ENCODE measurements at regions not wholly inside any gene's neighbourhood (a gene's known extent, or its start where the extent isn't known, plus 50 kb on each side); places are given as distances from the start of the nearest gene placed in this dataset.
"Not testable (repeated sequence)": the region's sequence is repeated elsewhere in the genome, so short reads cannot be mapped to it uniquely, and the experiment has no call there.

DNA sequence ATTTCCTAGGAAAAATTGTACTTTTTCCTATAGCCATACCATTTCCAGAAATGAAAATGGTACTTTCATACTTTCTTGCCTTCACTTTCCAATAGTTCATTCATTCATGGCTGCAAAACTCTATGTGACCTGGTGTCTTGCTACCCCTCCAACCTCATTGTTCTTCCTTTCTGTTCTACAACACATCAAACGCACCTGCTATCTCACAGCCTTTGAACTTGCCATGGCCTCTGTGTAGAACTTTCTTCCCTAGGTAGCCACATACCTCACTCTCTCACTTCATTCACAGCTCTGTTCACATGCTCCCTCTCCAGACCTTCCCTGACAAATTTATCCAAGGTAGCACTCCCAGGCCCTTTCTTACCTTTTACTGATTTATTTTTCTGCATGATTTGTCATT, 149.2 kb downstream of the DUSP6 start:
- no peak for DNase-seq
- H3K36me3 ChIP-seq (replicated peaks; ENCODE audit: control insufficient read depth, insufficient read depth, low read length), result no peaks in the 10 kb centered on the region
- H3K27me3 ChIP-seq (ENCODE audit: control insufficient read depth, insufficient read depth, low read length), result no peaks in the 10 kb centered on the region
- no peak overlapping the region for H3K4me3 ChIP-seq (ENCODE audit: insufficient read depth, low read depth, low read length)

DNA sequence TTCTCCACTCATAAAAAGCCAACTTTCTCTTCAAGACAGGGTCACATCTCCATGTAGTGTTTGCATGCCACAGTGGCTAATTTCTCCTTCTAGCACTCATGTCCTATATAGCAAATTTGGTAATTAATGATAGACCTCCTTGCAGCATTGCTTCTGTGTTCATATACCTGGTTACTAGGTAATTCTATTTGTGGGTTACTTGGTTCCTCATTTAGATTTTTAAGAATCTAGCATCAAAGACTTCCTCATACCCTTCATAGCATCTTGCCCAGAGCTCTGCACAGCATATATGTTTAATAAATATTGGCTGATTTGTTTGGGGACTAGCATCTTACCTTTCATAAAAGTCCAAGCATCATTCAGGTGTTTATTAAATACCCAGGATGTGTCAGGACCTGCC, 152.1 kb downstream of the DUSP6 start:
- no peaks in the 10 kb centered on the region for H3K36me3 ChIP-seq (replicated peaks; ENCODE audit: control insufficient read depth, insufficient read depth, low read length)
- DNase-seq, result no peak
- no peak overlapping the region for H3K4me3 ChIP-seq (ENCODE audit: insufficient read depth, low read depth, low read length)
- H3K27me3 ChIP-seq (ENCODE audit: control insufficient read depth, insufficient read depth, low read length), result no peaks in the 10 kb centered on the region

DNA sequence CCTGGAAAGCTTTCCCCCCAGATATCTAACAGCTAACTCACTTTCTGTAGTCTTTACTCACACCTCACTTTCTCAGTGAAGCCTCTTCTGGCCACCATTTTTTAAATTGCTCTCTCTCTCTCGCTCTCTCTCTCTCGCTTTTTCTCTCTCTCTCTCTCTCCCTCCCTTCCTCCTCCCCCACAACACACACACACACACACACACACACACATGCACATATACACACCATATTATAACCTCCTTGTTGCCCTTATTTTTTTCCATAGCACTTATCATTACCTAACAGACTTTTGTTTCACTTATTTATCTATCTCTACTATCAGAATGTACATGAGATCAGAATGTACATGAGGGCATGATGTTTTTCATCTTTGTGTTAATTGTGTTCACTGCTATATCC, 156.8 kb downstream of the DUSP6 start:
- DNase-seq, result no peak

DNA sequence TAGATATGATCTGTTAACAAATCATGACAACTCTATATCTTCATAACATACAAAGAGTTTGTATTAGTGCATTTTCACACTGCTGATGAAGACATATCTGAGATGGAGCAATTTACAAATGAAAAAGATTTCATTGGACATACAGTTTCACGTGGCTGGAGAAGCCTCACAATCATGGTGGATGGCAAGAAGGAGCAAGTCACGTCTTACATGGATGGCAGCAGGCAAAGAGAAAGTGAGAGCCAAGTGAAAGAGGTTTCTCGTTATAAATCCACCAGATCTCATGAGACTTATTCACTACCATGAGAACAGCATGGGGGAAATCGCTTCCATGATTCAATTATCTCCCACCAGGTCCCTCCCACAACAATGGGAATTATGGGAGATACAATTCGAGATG, 157.6 kb downstream of the DUSP6 start:
- Histone ChIP-seq H3K36me3 (replicated peaks; ENCODE audit: control insufficient read depth, insufficient read depth, low read length) (no peaks in the 10 kb centered on the region), H3K27me3 (ENCODE audit: control insufficient read depth, insufficient read depth, low read length) (no peaks in the 10 kb centered on the region), H3K4me3 (ENCODE audit: insufficient read depth, low read depth, low read length) (no peak overlapping the region)
- no peak for DNase-seq

More for the DNA sequence above, 156.8 kb downstream of the DUSP6 start:
- Histone ChIP-seq H3K36me3 (replicated peaks; ENCODE audit: control insufficient read depth, insufficient read depth, low read length) (no peaks in the 10 kb centered on the region), H3K4me3 (ENCODE audit: insufficient read depth, low read depth, low read length) (no peak overlapping the region), H3K27me3 (ENCODE audit: control insufficient read depth, insufficient read depth, low read length) (no peaks in the 10 kb centered on the region)

DNA sequence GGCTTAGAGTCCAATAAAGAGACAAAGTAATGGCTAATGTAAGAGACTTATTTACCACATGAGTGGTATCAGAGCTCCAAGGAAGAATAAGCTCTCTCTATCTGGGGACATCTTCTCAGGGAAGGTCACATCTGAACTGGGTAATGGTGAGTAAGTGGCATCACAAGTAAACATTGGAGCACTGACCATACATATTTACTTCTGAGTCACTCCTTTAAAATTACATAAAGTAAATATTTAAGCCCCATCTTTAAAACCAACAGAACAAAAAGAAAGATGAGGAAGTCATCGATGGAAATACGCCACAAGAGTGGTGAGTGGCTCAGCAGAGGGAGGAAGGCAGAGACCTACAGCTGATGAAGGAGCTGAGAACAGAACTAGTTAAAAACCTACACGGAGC, 159.9 kb downstream of the DUSP6 start:
- no peak for DNase-seq
- no peaks in the 10 kb centered on the region for H3K27me3 ChIP-seq (ENCODE audit: control insufficient read depth, insufficient read depth, low read length)
- no peak overlapping the region for H3K4me3 ChIP-seq (ENCODE audit: insufficient read depth, low read depth, low read length)
- no peaks in the 10 kb centered on the region for H3K36me3 ChIP-seq (replicated peaks; ENCODE audit: control insufficient read depth, insufficient read depth, low read length)

DNA sequence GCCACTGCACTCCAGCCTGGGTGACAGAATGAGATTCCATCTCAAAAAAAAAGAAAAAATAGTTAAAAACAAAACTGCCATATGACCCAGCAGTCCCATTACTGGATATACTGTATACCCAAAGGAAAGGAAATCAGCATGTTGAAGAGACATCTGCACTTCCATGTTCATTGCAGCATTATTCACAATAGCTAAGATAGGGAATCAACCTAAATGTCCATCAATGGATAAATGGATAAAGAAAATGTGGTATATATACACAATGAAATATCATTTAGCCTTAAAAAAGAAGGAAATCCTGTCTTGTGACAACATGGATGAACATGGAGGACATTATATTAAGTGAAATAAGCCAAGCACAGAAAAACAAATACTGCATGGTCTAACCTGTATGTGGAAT, 160.7 kb downstream of the DUSP6 start:
- H3K36me3 ChIP-seq (replicated peaks; ENCODE audit: control insufficient read depth, insufficient read depth, low read length); H3K27me3 ChIP-seq (ENCODE audit: control insufficient read depth, insufficient read depth, low read length); DNase-seq; H3K4me3 ChIP-seq (ENCODE audit: insufficient read depth, low read depth, low read length): not testable (repeated sequence)

DNA sequence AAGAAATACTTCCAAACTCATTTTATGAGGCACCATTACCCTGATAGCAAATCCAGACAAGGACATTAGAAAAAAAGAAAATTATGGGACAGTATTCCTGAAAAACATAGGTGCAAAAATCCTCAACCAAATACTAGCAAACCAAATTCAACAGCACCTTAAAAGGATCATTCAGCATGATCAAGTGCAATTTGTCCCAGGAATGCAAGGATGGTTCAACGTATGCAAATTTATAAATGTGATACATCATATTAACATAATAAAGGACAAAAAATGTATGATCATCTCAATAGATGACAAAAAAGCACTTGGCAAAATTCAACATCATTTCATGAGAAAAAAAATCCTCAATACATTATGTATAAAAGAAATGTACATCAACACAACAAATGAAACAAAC, 162.9 kb downstream of the DUSP6 start:
- no peaks in the 10 kb centered on the region for H3K27me3 ChIP-seq (ENCODE audit: control insufficient read depth, insufficient read depth, low read length)
- no peaks in the 10 kb centered on the region for H3K36me3 ChIP-seq (replicated peaks; ENCODE audit: control insufficient read depth, insufficient read depth, low read length)
- DNase-seq, result no peak
- H3K4me3 ChIP-seq (ENCODE audit: insufficient read depth, low read depth, low read length), result no peak overlapping the region

DNA sequence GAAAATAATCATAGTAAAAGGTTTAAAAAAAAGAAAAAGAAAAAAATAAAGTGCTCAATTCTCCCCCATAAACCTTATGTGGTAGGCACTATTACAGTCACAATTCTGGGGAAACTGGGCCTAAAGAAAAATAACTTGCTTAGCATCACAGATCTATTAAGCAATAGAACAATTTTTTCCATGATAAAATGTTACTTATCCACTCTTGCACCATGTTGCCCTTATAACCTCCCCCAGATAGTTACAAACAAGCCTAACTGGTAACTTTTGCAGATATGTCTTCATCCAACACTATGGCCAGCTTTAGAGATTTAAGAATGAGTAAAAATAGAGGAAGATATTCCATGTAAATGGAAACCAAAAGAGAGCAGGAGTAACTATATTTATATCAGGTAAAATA, 164.8 kb downstream of the DUSP6 start:
- no peak overlapping the region for H3K4me3 ChIP-seq (ENCODE audit: insufficient read depth, low read depth, low read length)
- H3K27me3 ChIP-seq (ENCODE audit: control insufficient read depth, insufficient read depth, low read length), result no peaks in the 10 kb centered on the region
- H3K36me3 ChIP-seq (replicated peaks; ENCODE audit: control insufficient read depth, insufficient read depth, low read length), result no peaks in the 10 kb centered on the region
- no peak for DNase-seq

DNA sequence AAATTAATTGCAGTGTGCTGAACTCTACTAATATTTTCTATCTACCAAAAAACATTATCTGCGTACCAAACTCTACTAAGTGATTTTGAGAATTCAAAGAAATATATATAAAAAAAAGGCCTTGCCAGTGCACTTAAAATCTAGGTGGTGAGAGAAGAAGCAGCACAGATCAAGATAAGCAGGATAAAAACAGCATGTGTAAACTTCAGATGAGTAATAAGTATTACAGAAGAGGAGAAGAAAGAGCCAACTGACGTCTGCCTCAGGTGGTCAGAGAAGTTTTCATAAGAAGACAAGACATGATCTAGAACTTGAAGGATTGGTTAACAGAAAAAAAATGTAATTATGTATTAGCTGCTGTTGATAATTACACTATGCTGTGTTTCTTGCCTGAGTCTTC, 166.4 kb downstream of the DUSP6 start:
- no peaks in the 10 kb centered on the region for H3K27me3 ChIP-seq (ENCODE audit: control insufficient read depth, insufficient read depth, low read length)
- no peak for DNase-seq
- H3K36me3 ChIP-seq (replicated peaks; ENCODE audit: control insufficient read depth, insufficient read depth, low read length), result no peaks in the 10 kb centered on the region
- no peak overlapping the region for H3K4me3 ChIP-seq (ENCODE audit: insufficient read depth, low read depth, low read length)

DNA sequence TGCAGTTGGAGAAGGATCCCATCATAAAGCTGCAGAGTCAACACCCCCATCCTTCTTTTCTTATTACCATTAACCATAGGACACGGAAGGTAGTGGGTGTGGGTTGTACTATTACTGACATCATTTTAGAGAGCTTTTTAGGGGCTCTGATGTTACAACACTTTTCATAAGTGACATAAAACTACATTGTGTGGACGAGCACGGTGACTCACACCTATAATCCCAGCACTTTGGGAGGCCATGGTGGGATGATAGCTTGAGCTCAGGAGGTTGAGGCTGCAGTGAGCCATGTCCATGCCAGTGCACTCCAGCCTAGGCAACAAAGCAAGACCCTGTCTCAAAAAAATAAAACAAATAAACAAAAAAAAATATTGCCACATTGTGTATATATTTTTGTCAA, 167.1 kb downstream of the DUSP6 start:
- Histone ChIP-seq H3K4me3 (ENCODE audit: insufficient read depth, low read depth, low read length) (no peak overlapping the region), H3K27me3 (ENCODE audit: control insufficient read depth, insufficient read depth, low read length) (no peaks in the 10 kb centered on the region), H3K36me3 (replicated peaks; ENCODE audit: control insufficient read depth, insufficient read depth, low read length) (no peaks in the 10 kb centered on the region)
- DNase-seq, result no peak

DNA sequence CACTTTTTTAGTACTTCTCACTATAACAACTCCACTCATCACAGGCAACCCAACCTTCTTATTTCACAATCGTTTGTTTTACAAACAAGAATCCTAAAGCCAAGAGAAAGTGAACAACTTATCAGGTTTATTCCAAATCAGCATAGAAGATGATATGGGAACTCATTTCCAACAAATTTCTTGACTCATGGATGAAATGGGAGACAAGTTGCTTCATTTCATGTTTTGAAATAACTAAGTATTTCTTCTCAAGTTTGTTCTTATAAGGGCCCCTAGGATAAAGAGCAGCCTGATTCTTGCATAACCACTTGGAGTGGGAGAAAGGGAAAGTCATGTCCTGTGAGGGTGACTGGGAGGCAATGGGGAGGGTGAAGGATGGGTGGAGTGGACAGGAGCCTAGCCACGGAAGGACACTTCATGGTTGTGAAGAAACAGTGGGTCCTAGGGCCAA, 168.3 kb downstream of the DUSP6 start:
- Histone ChIP-seq H3K4me3 (ENCODE audit: insufficient read depth, low read depth, low read length) (no peak overlapping the region), H3K27me3 (ENCODE audit: control insufficient read depth, insufficient read depth, low read length) (no peaks in the 10 kb centered on the region), H3K36me3 (replicated peaks; ENCODE audit: control insufficient read depth, insufficient read depth, low read length) (no peaks in the 10 kb centered on the region; the same call in 1 of the 2 replicates)
- no peak for DNase-seq

DNA sequence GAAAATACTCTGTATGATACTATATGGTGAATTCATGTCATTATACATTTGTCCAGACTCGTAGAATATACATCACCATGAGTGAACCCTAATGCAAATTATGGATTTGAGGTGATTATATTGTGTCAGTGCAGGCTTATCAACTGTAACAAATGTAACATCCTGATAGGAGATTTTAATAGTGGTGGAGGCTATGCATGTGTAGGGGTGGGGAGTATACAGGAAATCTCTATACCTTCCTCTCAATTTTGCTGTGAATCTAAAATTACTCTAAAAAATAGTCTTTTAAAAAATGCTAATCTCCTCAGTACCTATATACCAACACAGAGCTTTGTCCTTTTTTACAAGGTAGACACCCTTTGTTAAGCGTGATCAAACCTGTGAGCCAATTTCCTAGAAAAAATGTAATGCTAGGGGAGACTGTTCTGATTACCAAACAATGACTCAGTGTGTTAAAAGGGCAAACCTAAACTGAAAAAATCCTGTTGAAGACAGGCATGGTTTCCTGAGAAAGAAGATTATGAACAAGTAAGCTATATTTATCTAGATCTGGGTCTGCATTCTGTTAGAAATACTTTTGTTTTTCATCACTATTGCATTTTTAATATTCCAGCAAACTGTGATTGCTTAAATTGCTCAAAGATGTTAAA, 170.9 kb downstream of the DUSP6 start:
- H3K27me3 ChIP-seq (ENCODE audit: control insufficient read depth, insufficient read depth, low read length), result no peaks in the 10 kb centered on the region
- H3K4me3 ChIP-seq (ENCODE audit: insufficient read depth, low read depth, low read length), result no peak overlapping the region
- no peak for DNase-seq
- H3K36me3 ChIP-seq (replicated peaks; ENCODE audit: control insufficient read depth, insufficient read depth, low read length), result no peaks in the 10 kb centered on the region; the same call in 1 of the 2 replicates

DNA sequence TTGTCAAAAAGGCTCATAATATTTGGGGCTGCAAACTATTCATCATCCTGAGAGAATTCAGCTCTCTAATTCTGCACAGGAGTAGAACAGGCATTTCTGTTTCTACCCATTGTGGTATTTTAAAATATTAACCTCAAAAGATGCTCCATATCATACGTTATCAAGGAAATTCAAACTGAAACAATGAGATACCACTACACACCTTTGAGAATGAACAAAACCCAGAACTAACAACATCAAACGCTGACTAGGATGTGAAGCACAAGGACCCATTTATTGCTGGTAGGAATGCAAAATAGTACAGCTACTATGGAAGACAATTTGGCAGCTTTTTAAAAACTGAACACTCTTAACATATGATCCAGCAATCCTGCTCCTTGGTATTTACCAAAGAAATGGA, 171.8 kb downstream of the DUSP6 start:
- no peak overlapping the region for H3K4me3 ChIP-seq (ENCODE audit: insufficient read depth, low read depth, low read length)
- no peaks in the 10 kb centered on the region; the same call in 1 of the 2 replicates for H3K36me3 ChIP-seq (replicated peaks; ENCODE audit: control insufficient read depth, insufficient read depth, low read length)
- no peaks in the 10 kb centered on the region for H3K27me3 ChIP-seq (ENCODE audit: control insufficient read depth, insufficient read depth, low read length)
- no peak for DNase-seq

DNA sequence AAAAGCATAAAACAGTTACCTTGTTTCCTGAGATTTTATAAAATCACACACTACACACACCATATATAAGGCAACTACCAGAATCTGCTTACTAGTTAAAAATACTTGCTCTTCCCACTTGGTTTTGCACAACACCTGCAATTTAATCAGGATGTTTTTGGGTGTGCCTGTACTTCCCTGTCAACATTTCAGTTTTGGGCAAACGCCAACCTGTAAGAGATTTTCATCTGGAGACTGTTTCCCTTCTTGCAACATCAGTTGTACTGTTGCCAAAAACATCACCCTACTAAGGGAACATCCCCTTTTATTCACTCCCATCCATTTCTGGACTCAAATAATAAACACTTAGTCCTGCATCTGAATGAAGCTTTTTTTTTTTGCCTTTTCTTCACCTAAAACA, 172.3 kb downstream of the DUSP6 start:
- no peak for DNase-seq
- no peak overlapping the region for H3K4me3 ChIP-seq (ENCODE audit: insufficient read depth, low read depth, low read length)
- no peaks in the 10 kb centered on the region for H3K27me3 ChIP-seq (ENCODE audit: control insufficient read depth, insufficient read depth, low read length)
- no peaks in the 10 kb centered on the region; the same call in 1 of the 2 replicates for H3K36me3 ChIP-seq (replicated peaks; ENCODE audit: control insufficient read depth, insufficient read depth, low read length)

DNA sequence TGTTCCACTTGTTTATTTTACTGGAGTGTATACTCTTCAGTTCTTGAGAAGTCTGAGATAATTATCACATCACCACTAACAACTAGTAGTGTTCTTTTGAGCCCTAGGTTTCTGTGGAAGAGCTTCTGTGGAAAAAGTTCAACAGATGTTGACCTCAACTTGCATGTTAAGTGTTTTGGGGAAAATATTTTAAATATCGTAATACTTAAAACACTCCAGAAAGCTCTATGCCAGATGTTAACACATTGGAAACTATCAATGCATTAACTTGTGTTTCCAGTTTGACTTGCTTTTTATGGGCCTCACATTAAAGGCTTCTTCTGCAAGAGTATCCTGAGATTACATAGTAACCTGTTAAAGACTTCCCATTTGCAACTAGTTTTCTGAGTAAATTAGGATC, 173.1 kb downstream of the DUSP6 start:
- Histone ChIP-seq H3K27me3 (ENCODE audit: control insufficient read depth, insufficient read depth, low read length) (no peaks in the 10 kb centered on the region), H3K36me3 (replicated peaks; ENCODE audit: control insufficient read depth, insufficient read depth, low read length) (no peaks in the 10 kb centered on the region; the same call in 1 of the 2 replicates), H3K4me3 (ENCODE audit: insufficient read depth, low read depth, low read length) (no peak overlapping the region)
- no peak for DNase-seq
